ENCODE measurements at regions not wholly inside any gene's neighbourhood (a gene's known extent, or its start where the extent isn't known, plus 50 kb on each side); places are given as distances from the start of the nearest gene placed in this dataset.

GRCh38 chr20:43799741-43800140, 72.9 kb upstream of the GTSF1L start:
- TF ChIP-seq, protein P1, sequence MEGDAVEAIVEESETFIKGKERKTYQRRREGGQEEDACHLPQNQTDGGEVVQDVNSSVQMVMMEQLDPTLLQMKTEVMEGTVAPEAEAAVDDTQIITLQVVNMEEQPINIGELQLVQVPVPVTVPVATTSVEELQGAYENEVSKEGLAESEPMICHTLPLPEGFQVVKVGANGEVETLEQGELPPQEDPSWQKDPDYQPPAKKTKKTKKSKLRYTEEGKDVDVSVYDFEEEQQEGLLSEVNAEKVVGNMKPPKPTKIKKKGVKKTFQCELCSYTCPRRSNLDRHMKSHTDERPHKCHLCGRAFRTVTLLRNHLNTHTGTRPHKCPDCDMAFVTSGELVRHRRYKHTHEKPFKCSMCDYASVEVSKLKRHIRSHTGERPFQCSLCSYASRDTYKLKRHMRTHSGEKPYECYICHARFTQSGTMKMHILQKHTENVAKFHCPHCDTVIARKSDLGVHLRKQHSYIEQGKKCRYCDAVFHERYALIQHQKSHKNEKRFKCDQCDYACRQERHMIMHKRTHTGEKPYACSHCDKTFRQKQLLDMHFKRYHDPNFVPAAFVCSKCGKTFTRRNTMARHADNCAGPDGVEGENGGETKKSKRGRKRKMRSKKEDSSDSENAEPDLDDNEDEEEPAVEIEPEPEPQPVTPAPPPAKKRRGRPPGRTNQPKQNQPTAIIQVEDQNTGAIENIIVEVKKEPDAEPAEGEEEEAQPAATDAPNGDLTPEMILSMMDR (IDR thresholded peaks at IDR 0.05), result no peak
- TF ChIP-seq POLR2A (IDR thresholded peaks at IDR 0.05) (no peak), EP300 (IDR thresholded peaks at IDR 0.05) (no peak)

Data from tibial nerve (tissue), 4 donors.